Hepatocyte (in vitro differentiated cells): ENCODE measurements at regions not wholly inside any gene's neighbourhood (a gene's known extent, or its start where the extent isn't known, plus 50 kb on each side); places are given as distances from the start of the nearest gene placed in this dataset.
A peak's percentile ranks its signal among the peaks of the same experiment; 100 is the strongest.

Experiments used
- DNase-seq: peaks from one replicate; pipeline ENCODE4 v3.0.0-alpha.2; 2016; ENCODE audit warnings: low spot score
- H2AFZ ChIP-seq: fragments of 200-600 bp; sonication (generic); 2 replicates; pipeline ENCODE4 v1.6.0; 2016; ENCODE audit warnings: antibody characterized with exemption, mild to moderate bottlenecking
- H3K27ac ChIP-seq: fragments of 200-600 bp; sonication (generic); 2 replicates; pipeline ENCODE4 v1.5.1; 2016; ENCODE audit warnings: mild to moderate bottlenecking
- H3K27me3 ChIP-seq: fragments of 200-600 bp; sonication (generic); 2 replicates; pipeline ENCODE4 v1.6.1; 2016
- H3K36me3 ChIP-seq: fragments of 200-600 bp; sonication (generic); replicated peaks from 2 replicates; pipeline ENCODE4 v1.5.1; 2016; ENCODE audit warnings: low read depth; ENCODE audit not compliant: insufficient read depth
- H3K4me1 ChIP-seq: fragments of 200-600 bp; sonication (generic); 2 replicates; pipeline ENCODE4 v1.5.1; 2016; ENCODE audit warnings: mild to moderate bottlenecking, moderate library complexity; ENCODE audit not compliant: insufficient read depth
- H3K4me2 ChIP-seq: fragments of 200-600 bp; sonication (generic); 2 replicates; pipeline ENCODE4 v1.6.0; 2016
- H3K4me3 ChIP-seq: fragments of 200-600 bp; sonication (generic); 2 replicates; pipeline ENCODE4 v1.5.1; 2016; ENCODE audit warnings: mild to moderate bottlenecking
- H3K79me2 ChIP-seq: fragments of 200-600 bp; sonication (generic); 2 replicates; pipeline ENCODE4 v1.6.0; 2017; ENCODE audit warnings: mild to moderate bottlenecking
- H3K9me2 ChIP-seq: fragments of 200-600 bp; sonication (generic); replicated peaks from 2 replicates; pipeline ENCODE4 v1.6.0; 2017; ENCODE audit warnings: mild to moderate bottlenecking; ENCODE audit not compliant: insufficient read depth
- H3K9me3 ChIP-seq: fragments of 200-600 bp; sonication (generic); 2 replicates; pipeline ENCODE4 v1.5.1; 2016; ENCODE audit warnings: low read depth, mild to moderate bottlenecking
- H4K20me1 ChIP-seq: fragments of 200-600 bp; sonication (generic); 2 replicates; pipeline ENCODE4 v1.6.0; 2016; ENCODE audit warnings: mild to moderate bottlenecking; ENCODE audit not compliant: insufficient read depth, poor library complexity, severe bottlenecking
- CTCF ChIP-seq: fragments of 200-600 bp; sonication (generic); IDR thresholded peaks from 2 replicates; pipeline ENCODE4 v1.5.1; 2016; ENCODE audit warnings: antibody characterized with exemption, mild to moderate bottlenecking; ENCODE audit not compliant: poor library complexity
- EZH2 ChIP-seq: fragments of 200-600 bp; sonication (generic); IDR thresholded peaks from 2 replicates; pipeline ENCODE4 v1.6.1; 2016; ENCODE audit warnings: antibody characterized with exemption, mild to moderate bottlenecking, borderline replicate concordance
- EZH2phosphoT487 ChIP-seq: fragments of 200-600 bp; sonication (generic); IDR thresholded peaks from one replicate; pipeline ENCODE4 v1.6.1; 2018; ENCODE audit warnings: antibody characterized with exemption, mild to moderate bottlenecking, low read depth, moderate library complexity; ENCODE audit not compliant: unreplicated experiment, severe bottlenecking
- WGBS: methylation state at CpG from one replicate; pipeline ENCODE4 v1.1.6; 2016; ENCODE audit warnings: low lambda C conversion rate; ENCODE audit errors: missing lambda C conversion rate; 5-methylcytosine and 5-hydroxymethylcytosine counted together

GRCh38 chr13:31418186-31418585, 218.4 kb downstream of the B3GLCT start:
- H3K9me3 ChIP-seq, result no peaks in the 10 kb centered on the region
- H3K27me3 ChIP-seq, result no peaks in the 10 kb centered on the region
- 73% methylated on average over 2 of the region's 2 CpGs for WGBS
- TF ChIP-seq EZH2phosphoT487 (no peak), CTCF (no peak), EZH2 (no peak)
- H3K36me3 ChIP-seq, result no peaks in the 10 kb centered on the region
- no peak overlapping the region for H3K27ac ChIP-seq
- H3K9me2 ChIP-seq, result no peaks in the 10 kb centered on the region
- no peaks in the 10 kb centered on the region for H4K20me1 ChIP-seq
- H3K4me2 ChIP-seq, result no peak overlapping the region
- no peak for DNase-seq
- H3K4me1 ChIP-seq, result no peaks in the 10 kb centered on the region
- H2AFZ ChIP-seq, result no peak overlapping the region
- no peaks in the 10 kb centered on the region for H3K79me2 ChIP-seq
- no peak overlapping the region for H3K4me3 ChIP-seq

- Histone ChIP-seq H2AFZ (no peak overlapping the region), H3K4me3 (no peak overlapping the region), H3K27me3 (no peaks in the 10 kb centered on the region), H3K36me3 (no peaks in the 10 kb centered on the region), H3K9me2 (no peaks in the 10 kb centered on the region), H3K4me1 (no peaks in the 10 kb centered on the region), H3K79me2 (no peaks in the 10 kb centered on the region), H3K4me2 (no peak overlapping the region), H3K27ac (no peak overlapping the region), H4K20me1 (no peaks in the 10 kb centered on the region), H3K9me3 (no peaks in the 10 kb centered on the region)
- TF ChIP-seq CTCF (no peak), EZH2phosphoT487 (no peak), EZH2 (no peak)
- no peak for DNase-seq
- 85% methylated on average over 1 of the region's 1 CpG for WGBS
Measured at GRCh38 chr13:31421756-31422155, 222.0 kb downstream of the B3GLCT start.

GRCh38 chr13:31424130-31424729, 224.5 kb downstream of the B3GLCT start:
- no peaks in the 10 kb centered on the region for H3K36me3 ChIP-seq
- WGBS, result 7% methylated on average over 6 of the region's 6 CpGs
- TF ChIP-seq EZH2 (no peak), CTCF (peak; percentile 97)
- H3K4me2 ChIP-seq, result no peak overlapping the region
- no peaks in the 10 kb centered on the region for H4K20me1 ChIP-seq
- no peaks in the 10 kb centered on the region for H3K79me2 ChIP-seq
- no peaks in the 10 kb centered on the region for H3K9me2 ChIP-seq
- no peaks in the 10 kb centered on the region for H3K9me3 ChIP-seq
- H3K27me3 ChIP-seq, result no peaks in the 10 kb centered on the region
- H3K4me3 ChIP-seq, result no peak overlapping the region
- no peak overlapping the region for H2AFZ ChIP-seq
- DNase-seq, result peak; percentile 88
- H3K4me1 ChIP-seq, result no peaks in the 10 kb centered on the region
- H3K27ac ChIP-seq, result no peak overlapping the region

GRCh38 chr13:31426395-31426794, 226.6 kb downstream of the B3GLCT start:
- TF ChIP-seq CTCF (no peak), EZH2phosphoT487 (no peak), EZH2 (no peak)
- Histone ChIP-seq H3K27ac (no peak overlapping the region), H3K27me3 (no peaks in the 10 kb centered on the region), H3K4me2 (no peak overlapping the region), H3K9me3 (no peaks in the 10 kb centered on the region), H3K4me3 (no peak overlapping the region), H2AFZ (no peak overlapping the region), H3K79me2 (no peaks in the 10 kb centered on the region), H3K9me2 (no peaks in the 10 kb centered on the region), H3K4me1 (no peaks in the 10 kb centered on the region), H3K36me3 (no peaks in the 10 kb centered on the region), H4K20me1 (no peaks in the 10 kb centered on the region)
- DNase-seq, result no peak
